ENCODE measurements at regions not wholly inside any gene's neighbourhood (a gene's known extent, or its start where the extent isn't known, plus 50 kb on each side); places are given as distances from the start of the nearest gene placed in this dataset.

DNA sequence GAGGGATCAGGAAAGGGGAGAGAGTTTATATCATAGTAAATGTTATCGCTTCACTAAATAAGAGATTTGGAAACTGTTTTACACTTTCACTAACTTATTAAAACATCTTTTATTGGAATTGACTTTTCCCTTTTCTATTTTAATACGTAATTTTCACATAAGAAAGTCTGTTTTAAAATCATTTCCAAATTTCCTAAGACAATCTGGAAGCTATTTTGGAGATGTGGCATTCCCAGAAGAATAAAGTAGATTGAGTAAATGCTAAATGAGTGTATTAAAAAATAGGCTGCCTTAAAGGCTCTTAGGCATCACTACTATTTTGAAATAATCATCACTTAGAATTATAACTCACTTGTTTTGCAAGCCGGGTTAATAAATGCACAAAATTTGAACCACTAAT, 763.5 kb downstream of the EDEM1 start:
- TF ChIP-seq, protein P1, sequence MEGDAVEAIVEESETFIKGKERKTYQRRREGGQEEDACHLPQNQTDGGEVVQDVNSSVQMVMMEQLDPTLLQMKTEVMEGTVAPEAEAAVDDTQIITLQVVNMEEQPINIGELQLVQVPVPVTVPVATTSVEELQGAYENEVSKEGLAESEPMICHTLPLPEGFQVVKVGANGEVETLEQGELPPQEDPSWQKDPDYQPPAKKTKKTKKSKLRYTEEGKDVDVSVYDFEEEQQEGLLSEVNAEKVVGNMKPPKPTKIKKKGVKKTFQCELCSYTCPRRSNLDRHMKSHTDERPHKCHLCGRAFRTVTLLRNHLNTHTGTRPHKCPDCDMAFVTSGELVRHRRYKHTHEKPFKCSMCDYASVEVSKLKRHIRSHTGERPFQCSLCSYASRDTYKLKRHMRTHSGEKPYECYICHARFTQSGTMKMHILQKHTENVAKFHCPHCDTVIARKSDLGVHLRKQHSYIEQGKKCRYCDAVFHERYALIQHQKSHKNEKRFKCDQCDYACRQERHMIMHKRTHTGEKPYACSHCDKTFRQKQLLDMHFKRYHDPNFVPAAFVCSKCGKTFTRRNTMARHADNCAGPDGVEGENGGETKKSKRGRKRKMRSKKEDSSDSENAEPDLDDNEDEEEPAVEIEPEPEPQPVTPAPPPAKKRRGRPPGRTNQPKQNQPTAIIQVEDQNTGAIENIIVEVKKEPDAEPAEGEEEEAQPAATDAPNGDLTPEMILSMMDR (conservative IDR thresholded peaks at IDR 0.05), result no peak
- no peak for TF ChIP-seq ZFX (IDR thresholded peaks at IDR 0.05)
